Glutamatergic neuron (in vitro differentiated cells): ENCODE measurements at regions not wholly inside any gene's neighbourhood (a gene's known extent, or its start where the extent isn't known, plus 50 kb on each side); places are given as distances from the start of the nearest gene placed in this dataset.

ENCODE experiments used
- DNase-seq: peaks from one replicate; pipeline ENCODE4 v3.0.0; 2022
- H3K27ac Mint-ChIP-seq: one replicate; pipeline ENCODE4 v1.8.0; 2020; ENCODE audit warnings: mild to moderate bottlenecking, mixed read lengths, inconsistent platforms; ENCODE audit not compliant: unreplicated experiment
- H3K27me3 Mint-ChIP-seq: one replicate; pipeline ENCODE4 v1.8.0; 2020; ENCODE audit warnings: mild to moderate bottlenecking, moderate library complexity, mixed read lengths, inconsistent platforms; ENCODE audit not compliant: unreplicated experiment
- H3K36me3 Mint-ChIP-seq: one replicate; pipeline ENCODE4 v1.8.0; 2020; ENCODE audit warnings: mild to moderate bottlenecking, mixed read lengths, inconsistent platforms; ENCODE audit not compliant: unreplicated experiment
- H3K4me1 Mint-ChIP-seq: one replicate; pipeline ENCODE4 v1.8.0; 2020; ENCODE audit warnings: mild to moderate bottlenecking, low read depth, mixed read lengths, inconsistent platforms; ENCODE audit not compliant: unreplicated experiment
- H3K4me3 Mint-ChIP-seq: one replicate; pipeline ENCODE4 v1.8.0; 2020; ENCODE audit warnings: mild to moderate bottlenecking, mixed read lengths, inconsistent platforms; ENCODE audit not compliant: unreplicated experiment
- H3K9me3 Mint-ChIP-seq: one replicate; pipeline ENCODE4 v1.8.0; 2020; ENCODE audit warnings: mild to moderate bottlenecking, moderate library complexity, mixed read lengths, inconsistent platforms; ENCODE audit not compliant: unreplicated experiment
- TF ChIP-seq, protein P1 (sequence below): fragments of 200-600 bp; sonication (generic); IDR thresholded peaks from one replicate; pipeline ENCODE4 v1.5.0; 2021; ENCODE audit not compliant: partially characterized antibody, unreplicated experiment

DNA sequence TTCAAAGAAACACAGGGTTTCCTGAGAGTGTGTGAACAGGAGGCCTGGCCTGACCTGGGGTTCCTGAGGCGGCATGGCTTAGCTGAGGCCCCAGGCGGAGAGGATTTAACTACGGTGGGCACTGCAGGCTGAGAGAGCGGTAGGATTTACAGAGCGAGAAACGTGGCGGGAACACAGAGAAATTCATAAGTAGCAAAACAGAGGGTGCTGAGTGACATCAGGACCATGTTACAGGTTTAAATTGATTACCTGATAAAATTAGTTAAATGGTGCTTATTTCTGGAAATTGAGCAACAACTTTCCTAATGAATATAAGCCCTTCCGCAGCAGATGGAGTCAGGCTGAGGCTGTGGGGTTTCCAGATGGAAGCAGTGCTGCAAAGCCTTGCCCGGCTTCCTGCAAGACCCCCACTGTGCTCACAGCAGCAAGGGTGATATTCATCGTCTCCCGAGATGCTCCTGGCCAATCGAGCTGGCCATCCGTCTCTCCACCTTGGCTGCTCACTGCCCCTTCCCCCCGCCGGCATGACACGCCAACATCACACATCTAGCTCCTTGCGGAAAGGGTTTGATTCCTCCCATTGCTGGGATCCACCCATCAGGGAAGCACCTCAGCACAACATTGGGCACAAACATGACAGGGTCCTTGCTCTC lies 69.4 kb upstream of the MORC3 start:
- no peak for DNase-seq
- Mint-ChIP-seq H3K4me1 (peaks cover 10% of the 10 kb centered on the region), H3K4me3 (peak overlapping the region; percentile 63), H3K36me3 (peaks cover 11% of the 10 kb centered on the region), H3K9me3 (peaks cover 4% of the 10 kb centered on the region), H3K27ac (peak overlapping the region; percentile 92), H3K27me3 (no peaks in the 10 kb centered on the region)
- TF ChIP-seq, protein P1, sequence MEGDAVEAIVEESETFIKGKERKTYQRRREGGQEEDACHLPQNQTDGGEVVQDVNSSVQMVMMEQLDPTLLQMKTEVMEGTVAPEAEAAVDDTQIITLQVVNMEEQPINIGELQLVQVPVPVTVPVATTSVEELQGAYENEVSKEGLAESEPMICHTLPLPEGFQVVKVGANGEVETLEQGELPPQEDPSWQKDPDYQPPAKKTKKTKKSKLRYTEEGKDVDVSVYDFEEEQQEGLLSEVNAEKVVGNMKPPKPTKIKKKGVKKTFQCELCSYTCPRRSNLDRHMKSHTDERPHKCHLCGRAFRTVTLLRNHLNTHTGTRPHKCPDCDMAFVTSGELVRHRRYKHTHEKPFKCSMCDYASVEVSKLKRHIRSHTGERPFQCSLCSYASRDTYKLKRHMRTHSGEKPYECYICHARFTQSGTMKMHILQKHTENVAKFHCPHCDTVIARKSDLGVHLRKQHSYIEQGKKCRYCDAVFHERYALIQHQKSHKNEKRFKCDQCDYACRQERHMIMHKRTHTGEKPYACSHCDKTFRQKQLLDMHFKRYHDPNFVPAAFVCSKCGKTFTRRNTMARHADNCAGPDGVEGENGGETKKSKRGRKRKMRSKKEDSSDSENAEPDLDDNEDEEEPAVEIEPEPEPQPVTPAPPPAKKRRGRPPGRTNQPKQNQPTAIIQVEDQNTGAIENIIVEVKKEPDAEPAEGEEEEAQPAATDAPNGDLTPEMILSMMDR, result no peak

DNA sequence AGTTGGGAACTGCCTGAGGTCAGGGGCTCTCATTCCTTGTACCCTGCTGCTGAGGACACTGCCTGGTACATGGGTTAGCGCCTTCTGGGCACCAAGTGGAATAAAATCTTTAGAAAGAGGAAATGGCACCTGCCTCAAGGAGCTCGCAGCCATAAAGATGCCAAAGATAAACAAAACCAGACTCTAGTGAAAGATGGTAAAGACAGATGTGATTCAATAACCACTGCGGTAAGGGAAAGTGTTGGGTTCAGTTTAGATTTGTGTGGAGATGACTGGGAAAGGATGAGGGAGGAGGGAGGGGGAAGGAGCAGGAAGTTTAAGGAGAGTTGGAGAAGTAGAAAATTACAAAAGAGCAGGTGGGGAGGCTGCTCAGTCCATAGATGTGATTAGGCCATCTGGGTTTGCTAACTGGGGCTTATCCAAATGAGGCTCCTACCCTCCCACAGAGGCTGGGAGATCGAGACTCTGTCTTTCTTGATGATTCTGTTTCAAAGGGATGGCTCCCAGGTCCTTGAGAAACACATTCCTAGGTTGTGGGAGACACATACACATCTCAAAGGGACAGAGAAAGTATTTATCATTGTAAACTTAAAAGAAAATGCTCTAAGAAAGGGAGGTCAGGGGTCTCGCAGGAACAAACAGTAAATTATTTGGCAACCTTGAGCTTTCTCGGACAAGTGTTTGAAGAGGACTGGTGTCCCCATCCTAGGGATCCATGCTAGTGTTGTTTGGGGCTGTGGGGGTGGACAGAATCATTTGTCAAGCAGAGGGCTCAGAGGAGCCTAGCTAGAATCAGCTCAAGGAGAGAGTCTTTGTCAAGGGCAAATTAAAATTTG lies 65.7 kb upstream of the MORC3 start:
- no peak for DNase-seq
- peaks cover 4% of the 10 kb centered on the region for H3K9me3 Mint-ChIP-seq
- H3K27ac Mint-ChIP-seq, result no peak overlapping the region
- peaks cover 10% of the 10 kb centered on the region for H3K4me1 Mint-ChIP-seq
- peaks cover 20% of the 10 kb centered on the region for H3K36me3 Mint-ChIP-seq
- no peak overlapping the region for H3K4me3 Mint-ChIP-seq
- no peaks in the 10 kb centered on the region for H3K27me3 Mint-ChIP-seq
- TF ChIP-seq, protein P1, result no peak

DNA sequence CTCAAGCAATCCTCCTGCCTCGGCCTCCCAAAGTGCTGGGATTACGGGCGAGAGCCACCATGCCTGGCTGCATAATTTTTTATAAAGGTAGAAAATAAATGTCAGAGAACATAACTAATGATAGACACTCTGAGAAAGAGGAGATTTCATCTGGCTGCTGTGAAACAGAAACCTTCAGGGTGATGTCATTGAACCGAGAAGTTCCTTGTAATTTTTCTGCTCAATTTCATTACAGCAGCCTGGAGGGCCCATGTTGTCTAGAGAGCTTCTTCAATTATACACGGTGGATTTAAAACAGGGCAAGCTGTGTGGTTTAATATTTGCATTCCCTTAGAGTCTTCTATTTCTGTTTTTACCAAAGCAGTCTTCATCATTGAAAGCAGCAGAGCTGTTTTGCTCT lies 64.3 kb upstream of the MORC3 start:
- Mint-ChIP-seq H3K4me3 (no peak overlapping the region), H3K4me1 (peaks cover 3% of the 10 kb centered on the region), H3K9me3 (peaks cover 1% of the 10 kb centered on the region), H3K36me3 (peaks cover 20% of the 10 kb centered on the region), H3K27me3 (no peaks in the 10 kb centered on the region), H3K27ac (no peak overlapping the region)
- DNase-seq, result no peak
- TF ChIP-seq, protein P1, result no peak

DNA sequence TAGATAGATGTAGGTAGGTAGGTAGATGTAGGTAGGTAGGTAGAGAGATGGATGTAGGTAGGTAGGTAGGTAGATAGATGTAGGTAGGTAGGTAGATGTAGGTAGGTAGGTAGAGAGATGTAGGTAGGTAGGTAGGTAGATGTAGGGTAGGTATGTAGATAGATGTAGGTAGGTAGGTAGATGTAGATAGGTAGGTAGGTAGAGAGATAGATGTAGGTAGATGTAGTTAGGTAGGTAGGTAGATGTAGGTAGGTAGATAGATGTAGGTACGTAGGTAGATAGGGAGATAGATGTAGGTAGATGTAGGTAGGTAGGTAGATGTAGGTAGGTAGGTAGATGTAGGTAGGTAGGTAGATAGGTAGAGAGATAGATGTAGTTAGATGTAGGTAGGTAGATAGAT lies 62.3 kb upstream of the MORC3 start:
- no peaks in the 10 kb centered on the region for H3K4me1 Mint-ChIP-seq
- TF ChIP-seq, protein P1, result no peak
- no peak for DNase-seq
- peaks cover 1% of the 10 kb centered on the region for H3K9me3 Mint-ChIP-seq
- no peak overlapping the region for H3K27ac Mint-ChIP-seq
- no peaks in the 10 kb centered on the region for H3K27me3 Mint-ChIP-seq
- no peak overlapping the region for H3K4me3 Mint-ChIP-seq
- peaks cover 20% of the 10 kb centered on the region for H3K36me3 Mint-ChIP-seq
